OCI-LY7 (cell line): ENCODE measurements at regions not wholly inside any gene's neighbourhood (a gene's known extent, or its start where the extent isn't known, plus 50 kb on each side); places are given as distances from the start of the nearest gene placed in this dataset.

Source experiments
- BruUV-seq: library from RNA; stranded (reverse); fragments of 400-500 nt; replicated peaks from 2 replicates; lab custom pipeline; 2021; lab: Mats Ljungman, UMichigan
- CTCF ChIA-PET: fragments of 300-600 bp; sonication (Branson Sonifier 250); formaldehyde crosslinking; loops from one replicate; lab custom pipeline; 2022; ENCODE audit warnings: antibody characterized with exemption; ENCODE audit not compliant: unreplicated experiment; lab: Charles Lee
- POLR2A ChIA-PET: fragments of 300-600 bp; sonication (Branson Sonifier 250); formaldehyde crosslinking; loops from one replicate; lab custom pipeline; 2022; ENCODE audit warnings: antibody characterized with exemption; lab: Charles Lee
- DNase-seq: peaks from one replicate; pipeline ENCODE4 v3.0.0-alpha.2; 2015; ENCODE audit warnings: low spot score
- H2AFZ ChIP-seq: fragments of 200-600 bp; sonication (generic), shearing (Covaris generic); 2 replicates; pipeline ENCODE4 v1.6.1; 2014; ENCODE audit warnings: mild to moderate bottlenecking, antibody characterized with exemption, low read length, moderate library complexity
- H3K27ac ChIP-seq: fragments of 200-600 bp; sonication (generic); 2 replicates; pipeline ENCODE4 v1.5.1; 2014; ENCODE audit warnings: mixed run types, low read depth, mild to moderate bottlenecking, moderate library complexity, low read length, inconsistent platforms; ENCODE audit not compliant: poor library complexity, severe bottlenecking
- H3K36me3 ChIP-seq: fragments of 200-600 bp; sonication (generic); 2 replicates; pipeline ENCODE4 v1.6.1; 2014; ENCODE audit warnings: mild to moderate bottlenecking, antibody characterized with exemption, low read length, moderate library complexity, mixed read lengths; ENCODE audit not compliant: insufficient read depth
- H3K4me1 ChIP-seq: fragments of 200-600 bp; sonication (generic); 2 replicates; pipeline ENCODE4 v1.5.1; 2014; ENCODE audit warnings: mild to moderate bottlenecking, low read length; ENCODE audit not compliant: insufficient read depth, poor library complexity, severe bottlenecking
- H3K4me2 ChIP-seq: fragments of 200-600 bp; sonication (generic); 2 replicates; pipeline ENCODE4 v1.6.1; 2014; ENCODE audit warnings: mild to moderate bottlenecking, low read length
- H3K4me3 ChIP-seq: fragments of 200-600 bp; sonication (generic); 2 replicates; pipeline ENCODE4 v1.5.1; 2014; ENCODE audit warnings: mild to moderate bottlenecking, low read depth, low read length; ENCODE audit not compliant: poor library complexity, severe bottlenecking
- H3K79me2 ChIP-seq: fragments of 200-600 bp; sonication (generic); 2 replicates; pipeline ENCODE4 v1.6.1; 2016; ENCODE audit warnings: low read depth, mild to moderate bottlenecking, low read length, moderate library complexity, mixed read lengths; ENCODE audit not compliant: insufficient read depth
- H3K9me2 ChIP-seq: fragments of 200-600 bp; sonication (generic); 2 replicates; pipeline ENCODE4 v1.6.1; 2016; ENCODE audit warnings: mild to moderate bottlenecking, low read length, mixed read lengths; ENCODE audit not compliant: insufficient read depth
- H3K9me3 ChIP-seq: fragments of 200-600 bp; sonication (generic); 2 replicates; pipeline ENCODE4 v1.6.1; 2014; ENCODE audit warnings: mild to moderate bottlenecking, mixed run types, low read length, mixed read lengths
- H4K20me1 ChIP-seq: fragments of 200-600 bp; sonication (generic); 2 replicates; pipeline ENCODE4 v1.6.1; 2014; ENCODE audit warnings: mild to moderate bottlenecking, antibody characterized with exemption, low read length, moderate library complexity, mixed read lengths; ENCODE audit not compliant: insufficient read depth
- EZH2phosphoT487 ChIP-seq: fragments of 200-600 bp; sonication (generic); IDR thresholded peaks from 2 replicates; pipeline ENCODE4 v1.6.1; 2018; ENCODE audit warnings: low read depth, borderline replicate concordance, mild to moderate bottlenecking, mixed run types, antibody characterized with exemption, low read length, moderate library complexity, mixed read lengths
- intact Hi-C: fragments of 100-400 bp; cut with micrococcal nuclease; formaldehyde crosslinking; loops from one replicate; pipeline ENCODE4 v1.10.0; 2022; ENCODE audit not compliant: unreplicated experiment
- TF ChIP-seq, protein P1 (sequence below): fragments of 200-600 bp; sonication (generic); conservative IDR thresholded peaks from 2 replicates; pipeline ENCODE4 v1.5.1; 2014; ENCODE audit warnings: mild to moderate bottlenecking, antibody characterized with exemption, low read length, moderate library complexity, mixed read lengths

- Histone ChIP-seq H3K9me3 (no peaks in the 10 kb centered on the region), H3K36me3 (no peaks in the 10 kb centered on the region), H3K4me1 (no peaks in the 10 kb centered on the region), H3K4me3 (no peak overlapping the region), H3K9me2 (no peaks in the 10 kb centered on the region), H3K27ac (no peak overlapping the region), H4K20me1 (no peaks in the 10 kb centered on the region), H2AFZ (no peak overlapping the region), H3K4me2 (no peak overlapping the region), H3K79me2 (no peaks in the 10 kb centered on the region)
- DNase-seq = no peak
- TF ChIP-seq, protein P1, sequence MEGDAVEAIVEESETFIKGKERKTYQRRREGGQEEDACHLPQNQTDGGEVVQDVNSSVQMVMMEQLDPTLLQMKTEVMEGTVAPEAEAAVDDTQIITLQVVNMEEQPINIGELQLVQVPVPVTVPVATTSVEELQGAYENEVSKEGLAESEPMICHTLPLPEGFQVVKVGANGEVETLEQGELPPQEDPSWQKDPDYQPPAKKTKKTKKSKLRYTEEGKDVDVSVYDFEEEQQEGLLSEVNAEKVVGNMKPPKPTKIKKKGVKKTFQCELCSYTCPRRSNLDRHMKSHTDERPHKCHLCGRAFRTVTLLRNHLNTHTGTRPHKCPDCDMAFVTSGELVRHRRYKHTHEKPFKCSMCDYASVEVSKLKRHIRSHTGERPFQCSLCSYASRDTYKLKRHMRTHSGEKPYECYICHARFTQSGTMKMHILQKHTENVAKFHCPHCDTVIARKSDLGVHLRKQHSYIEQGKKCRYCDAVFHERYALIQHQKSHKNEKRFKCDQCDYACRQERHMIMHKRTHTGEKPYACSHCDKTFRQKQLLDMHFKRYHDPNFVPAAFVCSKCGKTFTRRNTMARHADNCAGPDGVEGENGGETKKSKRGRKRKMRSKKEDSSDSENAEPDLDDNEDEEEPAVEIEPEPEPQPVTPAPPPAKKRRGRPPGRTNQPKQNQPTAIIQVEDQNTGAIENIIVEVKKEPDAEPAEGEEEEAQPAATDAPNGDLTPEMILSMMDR = no peak
- TF ChIP-seq EZH2phosphoT487 = no peak
- ChIA-PET POLR2A (no interaction called here), CTCF (no interaction called here)
- BruUV-seq = no TSS peak
- intact Hi-C loops = no loop called here
Observed at GRCh38 chr3:127431066-127431465, 143.2 kb upstream of the PRR20G start.

- Histone ChIP-seq H3K79me2 (no peaks in the 10 kb centered on the region), H3K36me3 (no peaks in the 10 kb centered on the region), H2AFZ (no peak overlapping the region), H4K20me1 (no peaks in the 10 kb centered on the region), H3K27ac (no peak overlapping the region), H3K4me3 (no peak overlapping the region), H3K9me2 (no peaks in the 10 kb centered on the region), H3K4me1 (no peaks in the 10 kb centered on the region), H3K4me2 (no peak overlapping the region), H3K9me3 (no peaks in the 10 kb centered on the region)
- ChIA-PET POLR2A (no interaction called here), CTCF (no interaction called here)
- DNase-seq = no peak
- intact Hi-C loops = no loop called here
- TF ChIP-seq EZH2phosphoT487 = no peak
- TF ChIP-seq, protein P1 = no peak
- no TSS peak for BruUV-seq
Observed at GRCh38 chr3:127428344-127428997, 140.6 kb upstream of the PRR20G start.

- Histone ChIP-seq H3K4me2 (no peak overlapping the region), H3K4me3 (no peak overlapping the region), H2AFZ (no peak overlapping the region), H4K20me1 (no peaks in the 10 kb centered on the region), H3K36me3 (no peaks in the 10 kb centered on the region), H3K4me1 (no peaks in the 10 kb centered on the region), H3K27ac (no peak overlapping the region), H3K9me3 (no peaks in the 10 kb centered on the region), H3K79me2 (no peaks in the 10 kb centered on the region), H3K9me2 (no peaks in the 10 kb centered on the region)
- ChIA-PET POLR2A (no interaction called here), CTCF (no interaction called here)
- intact Hi-C loops = no loop called here
- DNase-seq = no peak
- no peak for TF ChIP-seq EZH2phosphoT487
- TF ChIP-seq, protein P1 = no peak
- no TSS peak for BruUV-seq
Observed at GRCh38 chr3:127427666-127428065, 139.8 kb upstream of the PRR20G start.
